Pancreas (tissue), 10 donors: ENCODE measurements at regions not wholly inside any gene's neighbourhood (a gene's known extent, or its start where the extent isn't known, plus 50 kb on each side); places are given as distances from the start of the nearest gene placed in this dataset.

Experiments used
- ATAC-seq, 4 donors: fragments of 200-7000 bp; cut with Tn5 transposase; one replicate each; pipeline versions ENCODE4 v1.8.0 to v1.9.1; 2020; ENCODE audit warnings: mild to moderate bottlenecking in 4 of 4, moderate library complexity in 4 of 4
- DNase-seq, 6 donors: peaks; one replicate each; pipeline ENCODE4 v3.0.0-alpha.2; 2020
- FAIRE-seq: peaks from 2 replicates; lab custom pipeline; 2012; peaks lifted over from hg19 to GRCh38; lab: Jason Lieb, UNC
- H3K27ac ChIP-seq, 4 donors: fragments of 200-600 bp; sonication (generic); 1 replicate in 3 of 4; 2 replicates in 1 of 4; pipeline versions ENCODE4 v1.5.0 to v1.8.0; 2020
- H3K27me3 ChIP-seq, 4 donors: fragments of 200-600 bp; one replicate each; pipeline ENCODE4 v1.8.0; 2021
- H3K36me3 ChIP-seq, 3 donors: fragments of 200-600 bp; sonication (generic) in 1 of 3; one replicate each; pipeline versions ENCODE4 v1.5.0 to v1.8.0; 2020 to 2021
- H3K4me1 ChIP-seq, 3 donors: fragments of 200-600 bp; one replicate each; pipeline ENCODE4 v1.8.0; 2021
- H3K4me3 ChIP-seq, 4 donors: fragments of 200-600 bp; sonication (generic) in 2 of 4; one replicate each; pipeline versions ENCODE4 v1.5.0 to v1.8.0; 2020 to 2021
- H3K9me3 ChIP-seq, 4 donors: fragments of 200-600 bp; one replicate each; pipeline ENCODE4 v1.8.0; 2021
- WGBS, 2 donors: extraction: QIAGEN DNeasy Blood & Tissue Kit; methylation state at CpG; one replicate each; pipeline ENCODE4 v1.1.7; 2013; 5-methylcytosine and 5-hydroxymethylcytosine counted together
- intact Hi-C, 3 donors: fragments of 100-400 bp; cut with DNase I; formaldehyde crosslinking; loops; one replicate each; pipeline versions ENCODE4 v1.11.1 to v1.14.2; 2022
- TF ChIP-seq, protein P1 (sequence below), 4 donors: fragments of 200-600 bp; sonication (generic) in 3 of 4; IDR thresholded peaks; one replicate each; pipeline versions ENCODE4 v1.5.0 to v1.8.0; 2021; ENCODE audit warnings: antibody characterized with exemption in 4 of 4
- donor health status: healthy with polysubstance abuse.
- donor health status: DM: no; HTN: no; CAD: no; lungs with moderate emphysema.
- donor health status: DM: no; HTN: no; CAD: no.
- donor health status: control.
- donor health status: control.
- donor health status: Bipolar disorder and iron deficiency.
- donor health status: DM: yes; HTN: yes; CAD: no.
- donor health status: DM: no; HTN: no; CAD: no.
- donor health status: DM: no; HTN: no; CAD: no.
- donor health status: DM: yes; HTN: yes; CAD: no.

DNA sequence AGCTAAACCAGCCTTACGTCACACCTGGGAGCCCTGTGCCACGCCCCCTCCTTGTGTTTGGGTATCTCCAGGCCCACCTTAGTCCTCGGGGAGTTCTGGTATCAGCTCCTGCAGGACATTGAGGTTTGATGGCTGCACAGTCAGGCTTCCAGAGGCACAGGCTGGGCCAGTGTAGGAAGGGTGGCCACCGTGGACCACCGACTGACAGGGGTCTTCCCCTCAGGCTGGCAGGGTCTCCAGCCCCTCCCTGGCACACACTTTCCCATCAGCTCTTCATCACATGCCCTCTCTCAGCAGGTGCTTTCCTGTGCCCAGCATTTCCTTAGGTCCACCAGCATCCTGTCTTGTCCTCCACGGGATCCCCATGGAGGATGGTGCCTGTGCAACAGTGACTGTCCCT lies 413.1 kb downstream of the TCERG1L start:
- Histone ChIP-seq H3K4me1 (no peaks in the 10 kb centered on the region), H3K36me3 (no peaks in the 10 kb centered on the region), H3K27ac (no peak overlapping the region), H3K4me3 (no peak overlapping the region), H3K9me3 (no peaks in the 10 kb centered on the region), H3K27me3 (no peaks in the 10 kb centered on the region)
- ATAC-seq (no peak), DNase-seq (no peak), FAIRE-seq (no peak)
- TF ChIP-seq, protein P1, sequence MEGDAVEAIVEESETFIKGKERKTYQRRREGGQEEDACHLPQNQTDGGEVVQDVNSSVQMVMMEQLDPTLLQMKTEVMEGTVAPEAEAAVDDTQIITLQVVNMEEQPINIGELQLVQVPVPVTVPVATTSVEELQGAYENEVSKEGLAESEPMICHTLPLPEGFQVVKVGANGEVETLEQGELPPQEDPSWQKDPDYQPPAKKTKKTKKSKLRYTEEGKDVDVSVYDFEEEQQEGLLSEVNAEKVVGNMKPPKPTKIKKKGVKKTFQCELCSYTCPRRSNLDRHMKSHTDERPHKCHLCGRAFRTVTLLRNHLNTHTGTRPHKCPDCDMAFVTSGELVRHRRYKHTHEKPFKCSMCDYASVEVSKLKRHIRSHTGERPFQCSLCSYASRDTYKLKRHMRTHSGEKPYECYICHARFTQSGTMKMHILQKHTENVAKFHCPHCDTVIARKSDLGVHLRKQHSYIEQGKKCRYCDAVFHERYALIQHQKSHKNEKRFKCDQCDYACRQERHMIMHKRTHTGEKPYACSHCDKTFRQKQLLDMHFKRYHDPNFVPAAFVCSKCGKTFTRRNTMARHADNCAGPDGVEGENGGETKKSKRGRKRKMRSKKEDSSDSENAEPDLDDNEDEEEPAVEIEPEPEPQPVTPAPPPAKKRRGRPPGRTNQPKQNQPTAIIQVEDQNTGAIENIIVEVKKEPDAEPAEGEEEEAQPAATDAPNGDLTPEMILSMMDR (IDR thresholded peaks at IDR 0.05), result no peak
- intact Hi-C loops, result no loop called here
- WGBS, 2 donors, result 56 to 65% methylated on average over 6 of the region's 6 CpGs

DNA sequence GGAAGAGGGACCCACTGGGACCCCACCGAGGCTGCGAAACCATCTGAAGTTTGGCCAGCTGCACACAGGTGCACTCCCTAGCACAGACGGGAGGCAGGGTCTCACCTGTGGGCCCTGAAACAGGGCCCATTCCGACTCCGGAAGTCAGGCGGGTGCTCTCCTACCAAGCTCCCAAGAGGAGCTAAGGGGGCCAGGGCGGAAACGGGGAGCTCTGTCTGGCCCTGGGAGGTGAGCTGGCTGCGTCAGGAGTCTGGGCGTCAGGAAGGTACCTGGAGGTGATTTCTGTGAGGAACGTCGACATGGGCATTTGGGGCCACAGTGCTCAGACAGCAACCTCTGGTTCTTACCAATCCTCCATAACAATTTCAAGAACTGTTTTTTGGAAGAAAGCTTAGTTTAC lies 411.7 kb downstream of the TCERG1L start:
- no peaks in the 10 kb centered on the region for H3K27me3 ChIP-seq
- H3K4me3 ChIP-seq, result no peak overlapping the region
- intact Hi-C loops, result no loop called here
- DNase-seq (no peak), ATAC-seq (no peak), FAIRE-seq (no peak)
- no peak overlapping the region for H3K27ac ChIP-seq
- no peaks in the 10 kb centered on the region for H3K9me3 ChIP-seq
- no peaks in the 10 kb centered on the region for H3K4me1 ChIP-seq
- no peaks in the 10 kb centered on the region for H3K36me3 ChIP-seq
- 69 to 85% methylated on average over 12 of the region's 12 CpGs for WGBS, 2 donors
- TF ChIP-seq, protein P1 (IDR thresholded peaks at IDR 0.05), result no peak

DNA sequence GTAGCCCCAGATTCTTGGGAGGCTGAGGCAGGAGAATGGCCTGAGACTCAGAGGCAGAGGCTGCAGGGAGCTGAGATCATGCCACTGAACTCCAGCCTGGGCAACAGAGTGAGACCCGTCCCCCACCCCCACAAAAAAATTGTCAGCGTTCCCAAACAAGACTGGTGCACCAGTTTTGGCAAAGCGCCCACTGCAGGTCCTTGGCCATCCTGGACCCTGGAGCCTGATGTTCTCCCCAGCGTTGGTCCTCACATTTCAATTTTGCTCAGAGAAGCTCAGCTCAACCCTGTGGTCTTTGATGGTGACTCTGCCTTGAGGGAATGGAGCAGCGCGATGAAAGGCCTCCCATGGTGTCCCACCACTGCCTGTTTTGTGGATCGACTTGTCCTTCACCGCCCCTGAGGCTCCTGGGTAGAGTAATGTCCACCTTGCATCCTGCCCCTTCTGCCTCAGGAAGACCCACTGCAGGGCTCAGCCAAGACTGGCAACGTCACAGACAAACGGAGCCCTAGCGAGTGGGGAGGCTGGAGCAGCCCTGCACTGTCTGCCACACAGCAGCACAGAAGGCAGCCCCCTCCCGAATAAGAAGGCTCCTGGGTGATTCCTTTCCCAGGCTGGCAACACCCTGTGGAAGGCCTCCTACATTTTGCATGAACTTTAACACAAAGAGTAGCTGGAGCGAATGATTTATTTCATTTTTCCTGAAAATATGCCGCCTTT lies 410.9 kb downstream of the TCERG1L start:
- intact Hi-C loops, result no loop called here
- H3K4me1 ChIP-seq, result no peaks in the 10 kb centered on the region
- no peak for FAIRE-seq
- H3K27me3 ChIP-seq, result no peaks in the 10 kb centered on the region
- no peaks in the 10 kb centered on the region for H3K36me3 ChIP-seq
- H3K4me3 ChIP-seq, result no peak overlapping the region
- DNase-seq, result no peak
- ATAC-seq, result no peak
- TF ChIP-seq, protein P1 (IDR thresholded peaks at IDR 0.05), result no peak
- H3K9me3 ChIP-seq, result no peaks in the 10 kb centered on the region
- no peak overlapping the region for H3K27ac ChIP-seq
- WGBS, 2 donors, result 66 to 75% methylated on average over 14 of the region's 14 CpGs

DNA sequence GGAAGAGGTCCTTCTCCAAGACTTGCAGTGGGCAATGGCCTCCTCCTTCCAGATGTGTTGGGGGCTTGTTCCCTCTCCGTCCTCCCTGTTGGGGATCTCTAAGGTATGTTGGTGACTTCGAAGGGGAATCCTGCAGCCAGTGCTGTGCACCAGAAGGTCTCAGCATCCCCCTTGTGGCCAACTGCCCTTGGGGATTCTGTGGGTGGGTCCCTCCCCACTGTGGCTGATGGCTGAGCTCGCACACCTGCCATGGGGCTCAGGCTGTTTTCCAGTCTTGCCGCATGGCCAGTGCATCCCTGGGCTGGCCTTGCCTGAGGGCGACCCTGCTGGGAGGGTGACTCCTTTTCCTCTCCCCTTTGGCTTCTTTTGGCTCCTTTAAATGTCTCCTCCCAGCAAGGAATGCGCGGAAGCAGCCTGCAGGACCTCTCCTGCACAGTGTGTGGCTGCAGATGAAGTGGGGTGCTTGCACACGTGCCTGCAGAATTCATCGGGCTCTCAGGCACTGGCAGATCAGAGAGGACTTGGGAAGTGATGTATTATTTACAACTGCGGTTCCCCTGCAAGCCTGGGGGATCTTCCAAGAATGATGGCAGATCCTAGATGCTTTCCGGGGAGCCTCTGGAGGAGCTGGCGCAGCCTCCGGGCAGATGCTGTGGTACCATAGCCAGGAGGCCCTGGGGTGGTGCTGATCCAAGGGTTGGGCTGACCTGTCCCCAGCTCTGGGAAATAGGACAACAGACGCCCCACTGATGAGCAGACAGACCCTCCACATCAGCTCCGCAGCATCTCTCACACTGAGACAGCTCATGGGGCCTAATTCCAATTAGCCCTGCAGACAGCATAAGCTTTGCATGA lies 410.0 kb downstream of the TCERG1L start:
- TF ChIP-seq, protein P1 (IDR thresholded peaks at IDR 0.05), result no peak
- H3K27me3 ChIP-seq, result no peaks in the 10 kb centered on the region
- no peaks in the 10 kb centered on the region for H3K4me1 ChIP-seq
- DNase-seq (no peak), FAIRE-seq (no peak), ATAC-seq (no peak)
- intact Hi-C loops, result no loop called here
- no peaks in the 10 kb centered on the region for H3K36me3 ChIP-seq
- no peaks in the 10 kb centered on the region for H3K9me3 ChIP-seq
- no peak overlapping the region for H3K27ac ChIP-seq
- H3K4me3 ChIP-seq, result no peak overlapping the region
- WGBS, 2 donors, result 57 to 69% methylated on average over 15 of the region's 15 CpGs

DNA sequence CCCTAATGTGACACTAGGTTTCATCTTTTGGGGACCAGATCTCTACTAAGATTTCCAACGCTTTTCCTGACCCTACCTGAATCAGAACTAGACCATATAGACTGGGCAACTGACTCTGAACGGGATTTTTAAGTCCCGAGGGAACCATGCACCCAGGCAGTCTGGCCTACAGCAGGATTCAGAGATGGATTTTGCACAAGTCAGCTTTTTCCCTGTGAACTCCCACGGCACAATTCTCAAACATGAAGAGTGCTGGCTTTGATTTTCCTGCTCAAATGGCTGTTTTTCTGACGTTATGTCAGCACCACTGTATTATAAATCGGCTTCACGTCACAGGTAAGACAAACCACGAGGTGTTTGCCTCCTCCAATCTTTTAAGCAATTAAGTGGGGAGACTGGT lies 409.1 kb downstream of the TCERG1L start:
- DNase-seq (no peak), FAIRE-seq (no peak), ATAC-seq (no peak)
- Histone ChIP-seq H3K4me3 (no peak overlapping the region), H3K36me3 (no peaks in the 10 kb centered on the region), H3K27me3 (no peaks in the 10 kb centered on the region), H3K27ac (no peak overlapping the region), H3K9me3 (no peaks in the 10 kb centered on the region), H3K4me1 (no peaks in the 10 kb centered on the region)
- intact Hi-C loops, result no loop called here
- WGBS, 2 donors, result 45 to 52% methylated on average over 8 of the region's 8 CpGs
- TF ChIP-seq, protein P1 (IDR thresholded peaks at IDR 0.05), result no peak
